ENCODE measurements at regions not wholly inside any gene's neighbourhood (a gene's known extent, or its start where the extent isn't known, plus 50 kb on each side); places are given as distances from the start of the nearest gene placed in this dataset.

- Histone ChIP-seq H2AK5ac (ENCODE audit: low read depth, low read length) (no peak overlapping the region), H3K56ac (ENCODE audit: extremely low read depth, insufficient read depth, low read length) (no peak overlapping the region), H3K27ac (ENCODE audit: insufficient read depth, low read length) (no peak overlapping the region), H3K9me3 (ENCODE audit: control insufficient read depth, insufficient read depth, low read length) (no peaks in the 10 kb centered on the region), H3K4me2 (ENCODE audit: low read depth, low read length) (no peak overlapping the region), H3K4me3 (ENCODE audit: insufficient read depth, low read depth, low read length) (no peak overlapping the region), H4K8ac (ENCODE audit: low read depth in 2 of 2, low read length in 2 of 2) (no peak overlapping the region), H3K18ac (ENCODE audit: low read depth, low read length) (no peak overlapping the region), H3K23ac (ENCODE audit: low read depth, low read length) (no peak overlapping the region), H4K91ac (ENCODE audit: insufficient read depth, low read depth, low read length) (no peak overlapping the region), H2BK20ac (ENCODE audit: low read depth, low read length) (no peak overlapping the region), H3K4me1 (ENCODE audit: control insufficient read depth, insufficient read depth, low read length) (no peaks in the 10 kb centered on the region), H2AK9ac (replicated peaks; ENCODE audit: low read depth, low read length, poor library complexity) (no peak overlapping the region), H3K27me3 (ENCODE audit: control insufficient read depth, insufficient read depth, low read length) (peaks cover 14% of the 10 kb centered on the region), H2BK5ac (ENCODE audit: low read depth, low read length, poor library complexity, severe bottlenecking) (no peak overlapping the region), H3K9ac (ENCODE audit: low read depth, low read length) (no peak overlapping the region), H2BK120ac (ENCODE audit: low read depth, low read length) (no peak overlapping the region), H3K79me1 (ENCODE audit: low read depth in 1 of 2, low read length in 2 of 2) (no peaks in the 10 kb centered on the region), H3K36me3 (ENCODE audit: control insufficient read depth, insufficient read depth, low read length) (no peaks in the 10 kb centered on the region), H3K4ac (ENCODE audit: low read depth, low read length) (no peak overlapping the region), H2BK15ac (ENCODE audit: low read depth, low read length) (no peak overlapping the region), H2AFZ (replicated peaks; ENCODE audit: low read length, poor library complexity) (no peak overlapping the region), H4K5ac (ENCODE audit: low read depth, low read length) (no peak overlapping the region), H3K14ac (replicated peaks; ENCODE audit: low read depth, low read length) (no peak overlapping the region), H3K9me1 (ENCODE audit: insufficient read depth, low read length) (no peaks in the 10 kb centered on the region), H4K20me1 (ENCODE audit: insufficient read depth, low read length) (no peaks in the 10 kb centered on the region)
- BruUV-seq (replicated peaks) = no TSS peak
- ChIA-PET POLR2A (ENCODE audit: unreplicated experiment) (no interaction called here), CTCF (no interaction called here)
- dilution Hi-C loops (cut with HindIII; ENCODE audit: low sequenced_read_pairs, unreplicated experiment) (no loop called here), in situ Hi-C loops (cut with MboI; ENCODE audit: low sequenced_read_pairs) (no loop called here), intact Hi-C loops (cut with micrococcal nuclease) (no loop called here)
- no peak for DNase-seq
- 77% methylated on average over 9 of the region's 19 CpGs; no CpG with 5 or more reads in 1 of the 2 experiments for WGBS, 2 experiments (ENCODE audit: extremely low coverage in 2 of 2, insufficient read length in 1 of 2)
- TF ChIP-seq NFE2L2 (IDR thresholded peaks at IDR 0.05; ENCODE audit: low read depth, low read length) = no peak
- no peak for TF ChIP-seq SMC3 (IDR thresholded peaks at IDR 0.05; ENCODE audit: low read depth, low read length)
- TF ChIP-seq MAZ (IDR thresholded peaks at IDR 0.05; ENCODE audit: borderline replicate concordance, low read depth, low read length) = no peak
- no peak for TF ChIP-seq CTCF (conservative IDR thresholded peaks at IDR 0.05; ENCODE audit: low read depth, low read length)
- TF ChIP-seq MAFK (IDR thresholded peaks at IDR 0.05; ENCODE audit: low read depth, low read length) = no peak
- TF ChIP-seq RAD21 (IDR thresholded peaks at IDR 0.05; ENCODE audit: low read length) = no peak
- TF ChIP-seq BHLHE40 (IDR thresholded peaks at IDR 0.05; ENCODE audit: low read depth, low read length) = no peak
- TF ChIP-seq RCOR1 (IDR thresholded peaks at IDR 0.05; ENCODE audit: insufficient replicate concordance, low read length) = no peak
- no peak for TF ChIP-seq ELK1 (IDR thresholded peaks at IDR 0.05; ENCODE audit: borderline replicate concordance, low read depth, low read length)
- TF ChIP-seq FOS (IDR thresholded peaks at IDR 0.05; ENCODE audit: low read depth, low read length) = no peak
- no peak for TF ChIP-seq POLR2A (IDR thresholded peaks at IDR 0.05; ENCODE audit: low read depth, low read length)
- no peak for TF ChIP-seq USF2 (IDR thresholded peaks at IDR 0.05; ENCODE audit: low read depth, low read length)
- no peak for TF ChIP-seq MXI1 (IDR thresholded peaks at IDR 0.05; ENCODE audit: borderline replicate concordance, low read depth, low read length)
- no peak for TF ChIP-seq RFX5 (IDR thresholded peaks at IDR 0.05; ENCODE audit: low read depth, low read length)
- TF ChIP-seq CEBPB (IDR thresholded peaks at IDR 0.05; ENCODE audit: low read depth, low read length) = no peak
- TF ChIP-seq CHD1 (IDR thresholded peaks at IDR 0.05; ENCODE audit: low read depth, low read length) = no peak
- no peak for ATAC-seq (ENCODE audit: low read depth)
Observed at GRCh38 chr2:23323198-23323916, 61.6 kb upstream of the KLHL29 start.

Data from IMR-90 (cell line).